ENCODE measurements at regions not wholly inside any gene's neighbourhood (a gene's known extent, or its start where the extent isn't known, plus 50 kb on each side); places are given as distances from the start of the nearest gene placed in this dataset.
A peak's percentile ranks its signal among the peaks of the same experiment; 100 is the strongest.

DNA sequence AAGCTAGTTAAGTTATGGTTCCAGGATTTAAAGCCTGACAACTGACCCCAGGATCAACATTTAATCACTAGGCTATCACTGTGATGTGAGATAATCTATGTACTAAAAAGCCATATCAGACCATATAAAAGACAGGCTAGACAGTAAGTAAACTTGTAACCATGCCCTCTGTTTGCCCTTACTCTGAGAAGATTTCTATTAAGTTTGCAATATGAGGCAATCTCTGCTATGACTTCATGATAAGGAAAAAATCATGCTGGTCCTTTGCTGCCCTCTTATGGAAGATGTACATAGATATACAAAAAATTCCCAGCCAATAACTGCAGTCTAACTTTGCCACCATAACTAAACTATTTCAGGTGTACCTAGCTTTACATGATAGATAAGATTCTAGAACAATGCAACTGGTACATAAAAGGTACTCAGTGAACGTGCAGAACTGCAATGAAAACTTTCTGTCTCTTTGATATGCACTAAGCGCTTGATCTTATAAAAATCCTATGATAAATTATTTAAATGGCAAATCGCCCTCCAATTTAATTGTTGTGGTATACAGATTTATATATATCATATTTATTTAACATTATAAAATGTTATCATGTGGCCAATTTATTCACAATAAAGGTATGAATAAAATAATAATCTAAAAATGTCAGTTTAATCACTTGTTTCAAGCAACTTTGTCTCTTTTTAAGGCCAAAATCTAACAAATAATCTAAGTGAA, 70.5 kb downstream of the FAM217A start:
- DNase-seq, result no peak

DNA sequence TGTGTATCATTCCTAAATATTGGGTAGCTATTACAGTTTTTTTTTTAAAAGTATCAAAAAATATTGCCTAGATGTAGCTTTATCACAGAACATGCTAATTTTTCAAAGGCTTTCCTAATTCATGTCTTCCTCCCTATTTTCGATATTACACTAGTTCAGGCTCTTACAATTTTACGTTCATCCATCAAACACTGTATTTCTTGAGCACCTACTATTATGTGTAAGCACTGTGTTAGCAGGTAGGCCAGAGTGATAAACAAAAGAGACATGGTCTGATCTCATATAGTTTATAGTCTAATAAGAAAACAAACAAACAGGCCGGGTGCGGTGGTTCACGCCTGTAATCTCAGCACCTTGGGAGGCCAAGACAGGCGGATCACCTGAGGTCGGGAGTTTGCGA, 69.5 kb downstream of the FAM217A start:
- no peak for DNase-seq

DNA sequence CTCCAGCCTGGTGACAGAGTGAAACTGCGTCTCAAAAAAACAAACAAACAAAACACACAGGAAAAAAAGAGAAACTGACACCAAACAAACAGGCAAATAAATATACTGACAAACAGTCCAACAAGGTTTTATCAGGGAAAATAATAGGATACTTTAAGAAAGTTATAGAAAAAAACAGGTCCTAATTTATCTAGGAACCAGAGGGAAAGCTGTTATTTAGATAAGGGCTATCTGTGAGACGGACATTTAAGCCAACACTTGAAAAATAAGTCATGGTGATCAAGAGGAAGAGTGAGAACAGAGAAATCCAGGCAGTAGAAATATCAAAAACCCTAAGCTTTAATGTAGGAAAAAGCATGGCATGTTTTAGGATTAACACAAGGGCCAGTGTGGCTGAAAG, 68.9 kb downstream of the FAM217A start:
- no peak for DNase-seq

DNA sequence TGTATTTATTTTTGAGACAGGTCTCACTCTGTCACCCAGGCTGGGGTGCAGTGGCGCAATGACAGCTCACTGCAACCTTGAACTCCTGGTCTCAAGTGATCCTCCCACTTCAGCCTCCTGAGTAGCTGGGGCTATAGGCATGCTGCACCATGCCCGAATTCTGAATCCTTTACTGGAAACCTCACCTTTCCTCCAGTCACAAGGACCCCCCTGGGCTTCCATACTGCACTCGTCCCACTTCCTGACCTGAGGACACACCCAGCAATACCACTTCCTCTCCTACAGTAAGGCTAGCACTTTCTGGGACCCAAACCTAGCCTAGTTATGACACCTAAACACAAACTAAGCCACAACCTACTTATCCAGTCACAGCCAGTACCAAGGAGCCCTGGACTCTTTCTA, 68.2 kb downstream of the FAM217A start:
- DNase-seq, result no peak

DNA sequence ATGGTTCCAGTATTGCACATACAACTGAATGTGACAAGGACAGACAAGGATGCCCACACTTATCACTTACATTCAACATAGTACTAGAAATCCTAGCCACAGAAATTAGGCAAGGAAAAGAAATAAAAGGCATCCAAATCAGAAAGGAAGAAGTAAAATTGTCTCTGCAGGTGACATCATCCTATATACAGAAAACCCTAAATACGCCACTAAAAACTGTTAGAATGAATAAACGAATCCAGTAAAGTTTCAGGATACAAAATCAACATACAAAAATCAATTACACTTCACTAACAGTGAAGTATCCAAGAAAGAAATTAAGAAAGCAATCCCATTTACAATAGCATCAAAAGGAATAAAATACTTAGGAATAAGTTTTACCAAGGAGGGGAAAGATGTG, 66.1 kb downstream of the FAM217A start:
- DNase-seq, result no peak

DNA sequence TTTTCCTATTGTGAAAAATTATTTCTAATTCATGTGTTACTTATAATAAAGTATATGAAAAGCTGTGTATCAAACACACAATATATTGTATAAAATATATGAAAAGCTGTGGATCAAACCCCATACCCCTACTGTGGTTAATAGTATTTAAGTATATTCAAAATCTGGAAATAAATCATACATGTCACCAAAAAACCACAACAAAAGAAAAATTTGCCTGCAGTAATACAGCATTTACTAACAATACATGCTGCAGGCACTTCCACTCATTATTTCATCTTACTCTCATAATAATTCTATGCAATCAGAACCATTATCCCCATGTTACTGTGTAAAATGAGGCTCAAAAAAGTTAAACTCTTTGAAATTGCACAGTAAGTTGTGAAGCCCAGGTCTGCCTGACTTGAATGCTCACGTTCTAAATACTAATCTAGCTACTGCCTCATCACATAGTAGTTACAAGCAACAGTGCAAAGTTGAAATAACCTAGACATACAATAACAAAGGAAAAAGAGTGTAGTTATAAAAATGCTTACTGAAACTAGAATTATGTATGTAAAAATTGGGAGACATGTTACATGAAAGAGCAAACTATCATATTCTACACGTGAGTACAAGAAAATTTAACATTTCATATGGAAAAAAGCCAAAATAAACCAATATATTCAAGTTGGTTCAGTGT, 61.7 kb downstream of the FAM217A start:
- DNase-seq, result no peak

DNA sequence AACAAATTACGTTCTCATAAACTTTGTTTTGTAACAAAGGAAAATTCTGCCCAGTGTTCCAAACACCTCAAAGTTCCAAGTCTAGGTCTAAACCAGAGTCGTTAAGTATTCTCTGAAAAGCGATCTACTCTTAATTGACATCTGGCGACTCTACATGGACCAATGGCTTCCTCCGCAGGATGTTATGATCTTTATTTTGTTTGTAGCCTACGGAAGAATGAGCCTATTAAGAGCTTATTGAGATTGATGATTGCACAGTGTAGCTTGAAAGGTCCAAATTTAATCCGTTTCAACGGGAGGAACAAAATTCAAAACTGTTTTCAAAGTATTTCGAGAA, 61.1 kb downstream of the FAM217A start:
- peak; percentile 70 for DNase-seq

DNA sequence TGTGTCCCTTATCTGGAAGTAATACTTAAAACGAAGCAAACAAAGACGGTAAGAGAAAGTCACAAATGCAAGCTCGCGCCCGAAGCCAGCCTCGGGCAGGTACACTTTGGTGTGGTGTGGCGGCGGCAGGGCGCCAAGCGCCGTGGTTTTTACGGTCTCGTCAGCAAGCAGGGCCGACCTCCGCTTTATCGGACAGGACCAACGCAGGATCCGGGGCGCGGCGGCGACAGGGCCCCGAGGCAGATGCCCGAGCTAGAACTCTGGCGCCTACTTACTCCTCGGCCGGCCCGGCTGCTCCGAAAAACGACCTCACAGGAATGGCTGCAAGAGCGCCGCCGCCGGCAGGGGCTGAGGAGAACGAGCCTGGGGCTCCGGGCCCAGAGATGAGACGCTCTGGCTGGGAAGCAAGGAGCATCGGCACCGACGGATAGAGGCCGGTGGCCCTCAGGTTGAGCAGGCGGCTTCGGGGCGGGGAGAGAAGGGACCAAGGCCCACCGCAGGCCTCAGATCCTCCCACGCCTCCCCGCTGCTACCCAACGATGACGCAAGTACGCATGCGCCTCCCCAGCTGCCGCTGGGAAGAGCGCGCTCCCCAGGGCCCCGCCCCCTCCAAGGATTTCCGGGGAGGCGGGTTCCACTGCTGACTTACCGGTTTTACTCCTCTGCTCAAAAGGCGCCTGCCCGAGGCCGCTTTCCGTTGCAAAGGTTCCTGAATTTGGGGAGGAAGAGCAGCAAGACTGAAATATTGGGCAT, 60.6 kb downstream of the FAM217A start:
- DNase-seq, result peak; percentile 95

All from DMS 273 treated with DMSO at 0.1 percent for 48 hours (cell line).